ENCODE measurements at regions not wholly inside any gene's neighbourhood (a gene's known extent, or its start where the extent isn't known, plus 50 kb on each side); places are given as distances from the start of the nearest gene placed in this dataset.

- TF ChIP-seq CTCF (IDR thresholded peaks at IDR 0.05; ENCODE audit: borderline replicate concordance, extremely low read depth, low read length, poor library complexity, severe bottlenecking) = no peak
- TF ChIP-seq EZH2 (IDR thresholded peaks at IDR 0.05; ENCODE audit: borderline replicate concordance, low read depth, low read length, severe bottlenecking) = no peak
These were observed 152.0 kb upstream of the REG3G start for GRCh38 chr2:78873526-78873925.

All from DND-41 (cell line).